HG03342 (cell line): ENCODE measurements at regions not wholly inside any gene's neighbourhood (a gene's known extent, or its start where the extent isn't known, plus 50 kb on each side); places are given as distances from the start of the nearest gene placed in this dataset.
"Not testable (repeated sequence)": the region's sequence is repeated elsewhere in the genome, so short reads cannot be mapped to it uniquely, and the experiment has no call there.

ENCODE experiments used
- ATAC-seq: cut with Tn5 transposase; IDR thresholded peaks from one replicate; pipeline ENCODE4 v1.9.1; 2021; ENCODE audit warnings: mild to moderate bottlenecking, moderate library complexity; ENCODE audit not compliant: unreplicated experiment

DNA sequence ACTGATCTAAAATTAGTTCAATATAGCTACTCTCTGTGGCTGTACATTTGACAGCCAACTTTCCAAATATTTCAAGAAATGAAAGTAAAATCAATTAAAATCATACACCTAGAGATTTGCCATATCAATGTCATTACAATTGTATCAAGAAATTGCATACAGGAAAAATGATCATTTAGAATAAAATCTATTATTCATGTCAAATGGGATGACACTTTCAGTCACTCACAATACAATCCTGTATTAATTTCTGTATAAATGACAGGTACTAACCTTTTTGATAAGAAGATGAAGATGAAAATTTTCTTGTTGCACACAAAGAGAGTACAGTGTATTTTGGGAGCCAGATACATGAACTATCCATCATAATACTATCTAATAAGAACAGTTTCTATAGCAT lies 1588.9 kb upstream of the PRMT6 start:
- no peak for ATAC-seq

DNA sequence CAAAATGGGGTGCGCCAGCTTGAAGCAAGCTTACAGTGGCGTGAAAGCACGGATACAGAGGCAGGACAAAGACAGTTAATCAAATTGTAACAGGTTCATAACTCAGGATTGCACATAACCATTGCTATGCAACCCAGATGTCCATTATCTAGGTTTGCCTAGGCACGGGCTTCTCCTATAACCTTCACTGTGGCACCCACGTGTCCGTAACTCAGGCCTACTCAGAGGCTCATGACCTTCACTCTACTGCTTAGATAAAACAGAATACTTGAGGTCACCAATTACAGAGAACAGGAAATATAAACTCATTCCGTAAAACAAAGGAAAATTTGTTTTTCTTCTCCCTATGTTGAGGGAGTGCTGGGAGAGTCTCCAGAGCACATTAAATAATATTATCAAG lies 1585.9 kb upstream of the PRMT6 start:
- ATAC-seq = not testable (repeated sequence)

DNA sequence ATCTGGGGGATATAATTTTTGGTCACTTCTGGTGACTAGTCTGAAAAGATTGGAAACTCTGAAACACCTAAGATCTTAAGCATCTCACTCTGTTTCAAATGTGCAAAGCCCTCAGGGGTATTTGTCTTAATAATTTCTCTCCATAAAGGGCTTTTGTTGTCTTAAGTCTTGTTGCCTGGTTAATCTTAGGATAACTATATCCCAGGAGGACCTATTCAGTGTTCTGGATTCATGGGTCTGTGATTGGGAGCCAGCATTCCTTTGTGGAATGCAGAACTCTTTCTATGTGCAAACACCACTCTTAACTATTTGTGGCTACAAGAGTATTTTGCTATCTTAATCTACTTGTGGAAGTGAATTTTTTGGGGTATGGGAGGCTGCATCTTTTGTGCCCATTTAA lies 1573.0 kb upstream of the PRMT6 start:
- ATAC-seq = no peak

DNA sequence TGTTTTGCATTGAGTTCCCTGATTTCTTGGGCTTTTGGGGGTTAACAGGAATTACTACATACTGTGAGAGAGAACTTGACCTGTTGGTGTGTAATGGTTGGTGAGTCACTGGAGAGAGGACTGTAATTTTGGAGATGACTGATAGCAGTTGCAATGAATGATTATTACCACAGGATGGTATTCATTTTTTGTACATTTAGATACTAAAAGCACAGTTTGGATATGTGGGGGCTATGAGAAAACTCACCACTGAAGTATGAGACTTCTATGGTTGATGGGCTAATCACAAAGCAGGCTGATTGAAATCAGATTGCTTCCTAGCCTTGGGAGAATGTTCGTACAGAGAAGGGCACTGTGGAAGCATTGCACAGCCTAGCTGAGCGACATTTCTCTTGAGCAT lies 1571.3 kb upstream of the PRMT6 start:
- no peak for ATAC-seq

DNA sequence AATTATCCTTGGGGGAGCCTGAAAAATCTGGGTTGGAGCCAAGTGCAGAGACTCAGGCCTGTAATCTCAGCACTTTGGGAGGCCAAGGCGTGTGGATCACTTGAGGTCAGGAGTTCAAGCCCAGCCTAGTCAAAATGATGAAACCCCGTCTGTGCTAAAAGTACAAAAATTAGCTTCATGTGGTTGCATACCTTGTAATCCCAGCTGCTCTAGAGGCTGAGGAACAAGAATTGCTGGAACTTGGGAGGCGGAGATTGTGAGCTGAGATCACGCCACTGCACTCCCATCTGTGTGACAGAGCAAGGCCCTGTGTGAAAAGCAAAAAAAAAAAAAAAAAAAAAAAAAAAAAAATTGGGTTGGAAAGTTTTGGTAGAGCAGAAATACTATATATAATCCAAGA lies 1563.6 kb upstream of the PRMT6 start:
- no peak for ATAC-seq

DNA sequence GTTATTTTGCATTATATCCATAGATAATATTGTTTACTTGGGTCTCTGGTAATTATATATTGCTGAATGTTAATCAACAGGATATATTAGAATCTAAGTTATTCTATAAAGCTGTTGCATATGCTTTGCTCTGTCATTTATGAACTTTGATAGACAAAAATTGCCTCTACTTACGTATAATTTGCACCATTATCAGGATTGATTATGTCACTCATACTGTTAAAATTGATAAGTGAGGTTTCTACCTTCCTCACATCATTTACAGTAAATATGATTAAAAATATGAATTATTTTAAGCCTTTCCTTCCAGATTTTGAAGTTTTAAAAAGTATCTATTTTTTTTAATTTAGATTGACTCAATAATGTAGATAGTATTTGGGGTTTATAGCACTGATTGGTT lies 1540.4 kb upstream of the PRMT6 start:
- no peak for ATAC-seq

DNA sequence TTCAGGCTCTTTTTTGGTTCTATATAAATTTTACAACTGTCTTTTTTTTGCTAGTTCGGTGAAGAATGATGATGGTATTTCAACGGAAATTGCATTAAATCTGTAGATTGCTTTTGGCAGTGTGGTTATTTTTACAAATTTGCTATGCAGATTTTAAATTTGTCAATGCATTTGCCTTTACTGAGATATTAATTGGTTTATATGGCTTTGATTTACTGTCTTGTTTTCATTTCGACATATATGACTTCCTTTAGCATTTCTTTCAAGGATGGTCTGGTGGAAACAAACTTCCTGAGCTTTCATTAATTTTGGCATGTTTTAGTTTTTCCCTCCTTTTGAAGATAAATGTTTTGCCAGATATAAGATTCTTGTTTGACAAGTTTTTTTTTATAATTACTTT lies 1522.5 kb upstream of the PRMT6 start:
- ATAC-seq = no peak

DNA sequence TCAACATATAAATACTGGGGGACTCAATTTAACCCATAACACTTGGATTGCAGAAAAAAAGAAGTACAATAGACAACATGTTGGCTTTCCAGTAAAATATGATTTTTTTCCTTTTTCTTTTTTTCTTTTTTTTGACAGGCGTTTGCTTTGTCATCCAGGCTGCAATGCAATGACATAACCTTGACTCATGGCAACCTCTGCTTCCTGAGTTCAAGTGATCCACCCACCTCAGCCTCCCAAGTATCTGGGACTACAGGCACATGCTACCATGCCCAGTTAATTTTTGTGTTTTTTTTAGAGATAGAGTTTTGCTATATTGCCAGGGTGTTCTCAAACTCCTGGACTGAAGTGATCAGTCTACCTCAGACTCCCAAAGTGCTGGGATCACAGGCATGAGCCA lies 1512.0 kb upstream of the PRMT6 start:
- ATAC-seq = no peak

DNA sequence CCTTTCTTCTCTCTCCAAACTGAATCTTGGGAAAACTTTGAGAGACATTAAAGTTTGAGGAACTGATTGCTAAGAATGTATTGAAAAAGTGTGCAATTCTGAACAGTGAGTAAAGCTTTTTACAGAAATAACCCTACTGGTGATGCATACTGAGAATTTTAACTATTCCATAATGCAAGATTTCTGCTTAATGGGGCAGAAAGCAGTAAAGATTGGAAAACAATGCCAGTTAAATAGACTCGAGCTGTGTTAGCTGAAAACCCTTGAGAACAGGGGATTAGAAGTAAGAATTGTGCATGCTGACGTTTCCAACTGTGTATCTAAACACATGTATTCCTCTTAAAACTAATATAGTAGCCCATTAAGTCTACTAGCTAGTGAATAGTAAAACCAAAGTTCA lies 1500.2 kb upstream of the PRMT6 start:
- no peak for ATAC-seq

DNA sequence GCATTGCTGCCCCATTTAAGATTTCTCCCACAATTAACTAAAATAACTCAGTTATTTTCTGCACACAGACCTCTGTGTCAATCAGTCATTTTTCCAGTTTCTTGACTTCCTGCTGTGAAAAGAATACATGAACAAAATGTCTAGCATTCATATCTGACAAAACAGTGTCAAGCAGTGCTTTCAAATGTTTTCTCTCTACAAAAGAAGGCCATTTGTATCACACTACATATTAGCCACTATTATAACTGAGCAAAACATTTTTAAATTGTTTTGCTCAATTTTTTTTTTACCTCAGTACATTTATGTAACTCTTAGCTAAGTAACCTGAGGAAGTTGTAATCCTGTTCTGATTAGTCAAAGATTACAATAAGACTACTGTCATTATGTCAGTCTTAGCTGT lies 1498.5 kb upstream of the PRMT6 start:
- no peak for ATAC-seq

DNA sequence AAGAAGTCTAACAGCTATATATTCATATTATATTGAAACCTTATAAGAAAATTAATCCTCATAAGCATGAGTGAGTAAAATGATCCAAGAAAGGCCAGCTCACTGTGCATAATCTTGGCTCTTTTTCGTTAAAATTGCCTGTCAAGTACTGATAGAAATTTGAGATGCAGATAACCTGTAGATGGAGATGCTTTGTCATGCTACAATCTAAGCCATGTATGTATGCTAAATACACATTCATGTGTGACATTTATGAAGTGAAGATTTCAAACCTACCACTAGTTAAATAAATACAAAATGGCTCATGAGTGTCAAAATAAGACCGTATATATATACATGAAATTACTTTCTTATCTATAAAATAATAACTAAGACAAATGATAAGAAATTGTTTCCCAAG lies 1491.5 kb upstream of the PRMT6 start:
- ATAC-seq = no peak

DNA sequence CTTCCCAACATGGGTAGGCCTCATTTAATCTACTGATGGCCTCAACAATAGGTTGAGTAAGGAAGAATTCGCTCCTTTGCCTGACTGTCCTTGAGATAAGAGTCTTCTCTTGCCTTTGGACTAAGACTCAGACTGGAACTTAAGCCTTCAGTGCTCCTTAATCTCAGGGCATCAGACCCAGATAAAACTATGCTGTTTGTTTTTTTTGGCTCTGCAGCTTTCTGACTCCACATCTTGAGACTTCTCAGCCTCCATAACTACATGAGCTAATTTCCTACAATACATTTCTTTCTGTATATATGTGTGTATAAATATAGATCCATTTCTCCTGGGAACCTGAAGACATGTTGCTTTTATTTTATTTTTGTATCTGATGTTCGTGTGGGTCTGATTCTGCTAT lies 1470.7 kb upstream of the PRMT6 start:
- ATAC-seq = no peak

DNA sequence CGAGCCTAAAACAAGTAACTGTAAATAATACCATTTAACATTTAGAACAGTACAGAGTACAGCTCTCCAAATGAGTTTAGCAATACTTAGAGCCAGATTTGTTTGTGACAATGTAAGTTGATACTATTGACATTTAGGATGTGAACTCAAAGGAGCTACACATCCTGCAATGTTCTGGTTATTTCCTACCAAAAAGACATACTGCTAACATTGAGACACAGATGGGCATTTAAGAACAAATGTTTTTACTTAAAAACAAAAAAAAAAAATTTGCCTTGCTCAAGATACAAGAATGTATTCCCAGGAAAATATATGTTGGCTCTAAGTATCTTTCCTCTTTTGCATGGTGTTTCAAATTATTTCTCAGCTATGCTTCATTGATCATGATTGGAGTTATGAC lies 1464.8 kb upstream of the PRMT6 start:
- ATAC-seq = no peak

DNA sequence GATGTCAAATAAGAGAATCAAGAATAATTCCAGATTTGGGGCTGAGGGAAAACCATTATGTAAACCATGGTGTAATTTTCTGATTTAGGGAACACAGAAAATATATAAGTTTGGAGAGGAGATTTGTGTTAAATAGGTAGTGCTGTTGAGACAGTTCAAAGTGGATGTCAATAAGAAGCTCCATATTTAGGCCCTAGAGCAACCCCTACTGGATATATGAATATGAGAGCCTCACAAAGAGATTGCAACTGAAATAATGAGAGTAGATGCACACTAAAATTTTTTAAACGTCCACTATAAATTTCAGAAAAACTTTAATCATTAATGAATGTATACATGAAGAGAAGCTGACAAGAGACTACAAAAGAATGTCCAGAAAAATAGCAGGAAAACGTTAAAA lies 1447.8 kb upstream of the PRMT6 start:
- ATAC-seq = no peak

DNA sequence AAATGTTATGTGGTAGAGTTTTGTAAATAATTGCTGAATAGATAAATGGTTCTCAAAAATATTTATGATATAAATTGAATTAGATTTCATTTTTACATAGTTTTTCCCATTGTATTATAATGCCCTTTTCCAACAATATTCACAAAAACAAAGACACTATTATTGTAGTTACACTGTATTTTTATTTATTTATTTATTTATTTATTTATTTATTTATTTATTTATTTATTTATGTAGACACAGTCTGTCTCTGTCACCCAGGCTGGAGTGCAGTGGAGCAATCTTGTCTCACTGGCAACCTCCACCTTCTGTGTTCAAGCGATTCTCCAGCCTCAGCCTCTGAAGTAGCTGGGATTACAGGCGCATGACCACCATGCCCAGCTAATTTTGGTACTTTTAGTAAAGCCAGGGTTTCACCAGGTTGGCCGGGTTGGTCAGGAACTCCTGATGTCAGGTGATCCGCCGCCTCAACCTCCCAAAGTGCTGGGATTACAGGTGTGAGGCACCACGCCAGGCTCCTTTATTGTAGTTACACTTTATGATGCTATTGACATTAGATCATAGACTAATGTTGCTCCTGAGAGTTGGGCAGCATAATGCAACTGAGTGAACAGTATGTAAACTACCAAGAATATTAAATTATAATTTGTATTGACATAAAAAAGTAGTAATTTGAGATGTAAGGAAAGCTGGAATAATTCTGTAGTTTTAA lies 1430.0 kb upstream of the PRMT6 start:
- no peak for ATAC-seq

DNA sequence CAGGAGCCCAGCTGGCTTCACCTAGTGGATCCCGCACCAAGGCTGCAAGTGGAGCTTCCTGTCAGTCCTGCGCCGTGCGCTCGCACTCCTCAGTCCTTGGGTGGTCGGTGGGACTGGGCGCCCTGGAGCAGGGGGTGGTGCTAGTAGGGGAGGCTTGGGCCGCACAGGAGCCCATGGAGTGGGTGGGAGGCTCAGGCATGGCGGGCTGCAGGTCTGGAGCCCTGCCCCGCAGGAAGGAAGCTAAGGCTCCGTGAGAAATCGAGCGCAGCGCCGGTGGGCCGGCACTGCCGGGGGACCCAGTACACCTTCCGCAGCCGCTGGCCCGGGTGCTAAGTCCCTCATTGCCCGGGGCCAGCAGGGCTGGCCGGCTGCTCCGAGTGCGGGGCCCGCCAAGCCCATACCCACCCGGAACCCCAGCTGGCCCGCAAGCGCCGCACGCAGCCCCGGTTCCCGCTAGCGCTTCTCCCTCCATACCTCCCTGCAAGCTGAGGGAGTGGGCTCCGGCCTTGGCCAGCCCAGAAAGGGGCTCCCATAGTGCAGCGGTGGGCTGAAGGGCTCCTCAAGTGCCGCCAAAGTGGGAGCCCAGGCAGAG lies 1425.2 kb upstream of the PRMT6 start:
- not testable (repeated sequence) for ATAC-seq

DNA sequence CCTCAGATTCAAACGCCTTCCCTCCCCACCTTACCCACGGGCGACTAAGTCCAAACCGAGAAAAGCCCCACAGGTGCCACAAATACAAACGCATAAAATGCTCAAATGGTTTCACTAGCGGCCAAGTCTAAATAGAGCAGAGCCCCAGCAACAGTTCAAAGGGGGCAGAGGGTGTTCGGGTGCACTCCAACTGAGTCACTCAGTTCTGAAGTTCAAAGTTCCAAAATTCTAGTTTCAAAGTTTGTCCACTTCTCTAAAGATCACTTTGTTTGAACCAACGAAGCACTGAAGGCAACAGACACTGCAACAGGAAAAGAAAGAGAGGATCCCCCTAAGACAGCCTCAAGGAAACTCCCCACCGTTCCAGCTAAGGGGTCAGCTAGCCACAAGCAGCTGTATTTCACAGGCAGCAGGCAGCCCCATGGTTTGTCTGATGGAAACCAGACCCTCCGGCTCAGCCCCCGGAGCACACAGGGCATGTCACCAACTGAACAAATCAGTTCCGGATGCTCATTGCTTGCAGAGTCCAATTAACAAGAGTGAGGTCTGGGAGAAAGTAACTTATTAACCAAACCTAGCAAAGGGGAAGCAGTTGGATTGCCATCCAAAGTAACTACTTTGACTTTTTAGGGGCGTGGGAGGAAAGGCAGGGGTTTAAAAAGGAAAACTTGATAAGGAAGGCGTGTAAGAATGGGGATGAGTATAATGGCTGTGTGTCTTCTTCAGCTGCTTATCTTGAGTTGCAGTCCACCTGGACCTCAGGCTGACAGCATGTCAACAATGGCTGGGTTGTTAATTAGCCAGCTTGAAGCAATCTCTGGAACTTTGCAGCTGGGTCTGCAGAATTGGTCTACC lies 1423.9 kb upstream of the PRMT6 start:
- ATAC-seq = no peak

DNA sequence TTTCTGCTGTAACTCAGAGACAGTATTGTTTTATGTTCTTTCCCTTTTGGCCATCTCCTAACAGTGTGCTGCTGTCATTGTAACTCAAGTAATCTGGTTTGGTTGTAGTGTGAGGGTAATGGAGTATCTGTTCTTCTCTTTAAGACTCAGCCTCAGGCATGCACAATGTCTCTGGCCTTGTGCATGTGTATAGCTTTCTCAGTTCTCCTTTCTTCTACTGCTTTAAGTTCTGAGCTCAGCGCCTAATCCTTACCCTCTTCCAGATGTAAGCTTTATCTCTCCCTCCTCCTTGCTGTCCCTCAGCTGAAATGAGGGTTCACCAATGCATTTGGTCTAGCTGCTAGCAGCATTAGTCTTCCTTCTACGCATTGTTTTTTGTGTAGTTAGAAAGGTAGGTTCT lies 1420.4 kb upstream of the PRMT6 start:
- no peak for ATAC-seq

DNA sequence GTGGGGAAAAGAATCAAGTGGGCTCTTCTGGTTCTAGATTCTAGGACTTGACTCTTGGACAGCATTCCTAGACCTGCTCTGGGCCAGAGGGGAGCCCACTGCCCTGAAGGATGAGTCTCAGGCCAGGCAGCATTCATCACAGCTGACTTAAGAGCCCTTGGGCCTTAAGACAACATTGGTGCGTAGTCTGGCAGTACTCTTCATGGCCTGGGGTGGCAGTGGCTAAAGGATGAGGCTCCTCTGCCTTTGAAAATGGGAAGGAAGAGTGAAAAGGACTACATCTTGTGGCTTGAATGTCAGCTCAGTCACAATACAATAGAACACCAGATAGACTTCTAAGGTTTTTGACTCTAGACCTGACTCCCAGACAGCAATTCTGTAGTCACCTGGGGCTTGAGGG lies 1415.1 kb upstream of the PRMT6 start:
- peak; percentile 52 for ATAC-seq

DNA sequence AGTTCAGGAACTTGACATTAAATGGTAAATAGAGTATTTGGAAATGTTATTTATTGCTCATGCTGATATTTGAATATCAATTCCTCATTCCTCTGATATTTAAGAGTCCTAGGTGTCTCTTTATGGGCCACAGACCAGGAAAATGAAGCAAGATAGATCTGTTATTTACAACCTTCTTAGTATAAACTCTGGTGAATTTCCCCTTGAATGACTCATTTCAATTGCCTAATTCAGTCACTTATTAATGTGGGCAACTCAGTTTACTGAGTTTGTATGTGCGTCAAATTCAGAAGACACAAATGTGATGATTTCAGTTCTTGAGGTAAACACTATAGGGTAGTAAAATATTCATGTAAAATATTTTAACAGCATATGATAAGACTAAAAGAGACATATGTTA lies 1404.4 kb upstream of the PRMT6 start:
- ATAC-seq = no peak

DNA sequence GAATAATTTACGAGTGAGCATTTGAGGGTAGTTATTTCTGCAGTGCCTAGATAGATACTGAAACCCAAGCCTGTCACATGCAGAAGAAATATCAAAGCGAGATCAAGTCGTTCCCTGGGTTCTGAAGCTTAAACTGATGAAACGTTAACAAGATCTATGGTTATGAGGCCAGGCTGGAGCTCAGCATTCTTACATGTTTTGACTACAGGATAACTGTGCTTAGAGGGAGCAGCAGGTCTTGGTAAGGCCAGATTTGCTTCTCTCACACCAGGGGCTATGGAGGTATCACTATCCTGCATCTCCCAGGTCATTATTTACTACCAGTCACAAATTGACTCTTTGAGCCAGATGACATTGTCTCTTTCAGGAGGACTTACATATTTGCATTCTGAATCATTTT lies 1401.4 kb upstream of the PRMT6 start:
- no peak for ATAC-seq

DNA sequence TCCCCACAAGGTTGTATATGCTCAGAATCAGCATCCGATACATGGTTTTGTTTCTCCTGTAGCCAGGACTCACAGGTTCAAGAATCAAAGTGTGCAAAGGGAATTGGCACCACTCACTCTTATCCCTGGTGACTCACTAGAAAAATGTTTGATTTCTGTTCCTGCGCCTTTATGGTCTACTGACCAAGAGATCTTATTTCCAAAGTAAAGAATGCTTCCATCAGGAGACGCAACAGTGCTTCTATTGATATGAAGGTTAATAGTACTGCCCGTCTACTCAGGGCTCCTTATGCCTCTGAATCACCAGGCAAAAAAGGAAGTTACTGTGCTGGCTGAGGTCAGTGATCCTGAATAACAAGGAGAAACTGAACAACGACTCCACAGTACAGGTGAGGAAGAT lies 1392.0 kb upstream of the PRMT6 start:
- ATAC-seq = no peak
